ENCODE measurements at regions not wholly inside any gene's neighbourhood (a gene's known extent, or its start where the extent isn't known, plus 50 kb on each side); places are given as distances from the start of the nearest gene placed in this dataset.

- TF ChIP-seq REST (IDR thresholded peaks at IDR 0.05; ENCODE audit: insufficient read depth in 1 of 2, low read depth in 2 of 2, low read length in 2 of 2): no peak
- TF ChIP-seq SIN3A (IDR thresholded peaks at IDR 0.05; ENCODE audit: borderline replicate concordance, insufficient read depth, low read length): no peak
- TF ChIP-seq TAF1 (IDR thresholded peaks at IDR 0.05; ENCODE audit: borderline replicate concordance, insufficient read depth, low read length): no peak
- no peak for TF ChIP-seq POLR2AphosphoS5 (IDR thresholded peaks at IDR 0.05; ENCODE audit: low read depth, low read length)
- TF ChIP-seq FOXP2 (optimal IDR thresholded peaks at IDR 0.05; ENCODE audit: borderline replicate concordance, extremely low read depth, extremely low read length, insufficient read depth): no peak
These were observed 266.7 kb downstream of the CDH26 start for GRCh38 chr20:60224914-60225313.

GRCh38 chr20:60228255-60228654, 270.0 kb downstream of the CDH26 start:
- no peak for TF ChIP-seq POLR2AphosphoS5 (IDR thresholded peaks at IDR 0.05; ENCODE audit: low read depth, low read length)
- TF ChIP-seq REST (IDR thresholded peaks at IDR 0.05; ENCODE audit: insufficient read depth in 1 of 2, low read depth in 2 of 2, low read length in 2 of 2): no peak
- no peak for TF ChIP-seq FOXP2 (optimal IDR thresholded peaks at IDR 0.05; ENCODE audit: borderline replicate concordance, extremely low read depth, extremely low read length, insufficient read depth)
- no peak for TF ChIP-seq TAF1 (IDR thresholded peaks at IDR 0.05; ENCODE audit: borderline replicate concordance, insufficient read depth, low read length)
- no peak for TF ChIP-seq SIN3A (IDR thresholded peaks at IDR 0.05; ENCODE audit: borderline replicate concordance, insufficient read depth, low read length)

GRCh38 chr20:60232380-60232779, 274.2 kb downstream of the CDH26 start:
- TF ChIP-seq SIN3A (IDR thresholded peaks at IDR 0.05; ENCODE audit: borderline replicate concordance, insufficient read depth, low read length) (no peak), POLR2AphosphoS5 (IDR thresholded peaks at IDR 0.05; ENCODE audit: low read depth, low read length) (no peak), TAF1 (IDR thresholded peaks at IDR 0.05; ENCODE audit: borderline replicate concordance, insufficient read depth, low read length) (no peak), FOXP2 (optimal IDR thresholded peaks at IDR 0.05; ENCODE audit: borderline replicate concordance, extremely low read depth, extremely low read length, insufficient read depth) (no peak), REST (IDR thresholded peaks at IDR 0.05; ENCODE audit: insufficient read depth in 1 of 2, low read depth in 2 of 2, low read length in 2 of 2) (no peak)

GRCh38 chr20:60233018-60233630, 274.9 kb downstream of the CDH26 start:
- TF ChIP-seq REST (IDR thresholded peaks at IDR 0.05; ENCODE audit: insufficient read depth in 1 of 2, low read depth in 2 of 2, low read length in 2 of 2) (no peak), FOXP2 (optimal IDR thresholded peaks at IDR 0.05; ENCODE audit: borderline replicate concordance, extremely low read depth, extremely low read length, insufficient read depth) (no peak), POLR2AphosphoS5 (IDR thresholded peaks at IDR 0.05; ENCODE audit: low read depth, low read length) (no peak), TAF1 (IDR thresholded peaks at IDR 0.05; ENCODE audit: borderline replicate concordance, insufficient read depth, low read length) (no peak), SIN3A (IDR thresholded peaks at IDR 0.05; ENCODE audit: borderline replicate concordance, insufficient read depth, low read length) (no peak)

Data from PFSK-1 (cell line).